DND-41 (cell line): ENCODE measurements at regions not wholly inside any gene's neighbourhood (a gene's known extent, or its start where the extent isn't known, plus 50 kb on each side); places are given as distances from the start of the nearest gene placed in this dataset.

ENCODE experiments used
- CTCF ChIP-seq: IDR thresholded peaks from 2 replicates; pipeline ENCODE4 v1.5.1; 2012; ENCODE audit warnings: borderline replicate concordance, low read length, moderate library complexity, mild to moderate bottlenecking; ENCODE audit not compliant: poor library complexity, severe bottlenecking; ENCODE audit errors: extremely low read depth
- EZH2 ChIP-seq: IDR thresholded peaks from 3 replicates; pipeline ENCODE4 v1.6.1; 2012; ENCODE audit warnings: borderline replicate concordance, low read depth, mild to moderate bottlenecking, moderate library complexity, low read length, inconsistent platforms; ENCODE audit not compliant: severe bottlenecking

DNA sequence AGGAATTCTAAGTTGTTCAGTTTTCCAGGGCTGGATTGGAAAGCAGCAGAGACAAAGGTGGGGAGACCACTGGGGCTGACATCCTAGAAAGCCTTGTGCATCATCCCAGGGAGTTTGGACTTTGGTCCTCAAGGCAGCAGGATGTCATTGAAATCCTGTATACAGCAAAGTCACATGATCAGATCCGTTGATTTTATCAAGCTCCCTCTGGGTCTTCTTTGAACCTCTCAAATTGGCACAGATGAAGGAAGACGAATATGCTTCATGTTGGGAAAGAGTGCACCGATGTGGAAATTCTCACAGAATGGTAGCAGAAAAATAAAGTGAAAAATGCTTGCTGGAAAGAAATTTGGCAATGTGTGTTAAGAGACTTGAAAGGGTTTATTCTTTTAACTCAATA, 149.8 kb upstream of the TMTC4 start:
- TF ChIP-seq CTCF (no peak), EZH2 (no peak)
